ENCODE measurements at regions not wholly inside any gene's neighbourhood (a gene's known extent, or its start where the extent isn't known, plus 50 kb on each side); places are given as distances from the start of the nearest gene placed in this dataset.

DNA sequence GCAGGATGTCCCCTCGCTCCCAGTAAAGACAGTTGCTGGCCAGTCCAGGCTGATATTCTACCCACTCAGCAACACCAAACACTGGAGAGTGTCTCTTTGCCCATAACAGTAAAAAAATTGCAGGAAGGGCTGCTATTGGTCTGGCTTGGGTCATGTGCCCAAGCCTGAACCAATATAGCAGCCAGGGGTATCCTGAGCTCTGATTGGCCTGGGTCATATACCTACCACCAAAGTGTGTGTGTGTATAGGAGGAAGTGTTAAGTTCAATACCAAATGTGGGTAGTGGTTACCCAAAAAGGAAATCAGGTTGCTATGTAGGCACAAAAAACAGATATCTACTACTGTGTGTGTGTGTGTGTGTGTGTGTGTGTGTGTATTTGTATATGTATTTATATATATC is 373.2 kb downstream of the BCOR start:
- TF ChIP-seq, protein P1, sequence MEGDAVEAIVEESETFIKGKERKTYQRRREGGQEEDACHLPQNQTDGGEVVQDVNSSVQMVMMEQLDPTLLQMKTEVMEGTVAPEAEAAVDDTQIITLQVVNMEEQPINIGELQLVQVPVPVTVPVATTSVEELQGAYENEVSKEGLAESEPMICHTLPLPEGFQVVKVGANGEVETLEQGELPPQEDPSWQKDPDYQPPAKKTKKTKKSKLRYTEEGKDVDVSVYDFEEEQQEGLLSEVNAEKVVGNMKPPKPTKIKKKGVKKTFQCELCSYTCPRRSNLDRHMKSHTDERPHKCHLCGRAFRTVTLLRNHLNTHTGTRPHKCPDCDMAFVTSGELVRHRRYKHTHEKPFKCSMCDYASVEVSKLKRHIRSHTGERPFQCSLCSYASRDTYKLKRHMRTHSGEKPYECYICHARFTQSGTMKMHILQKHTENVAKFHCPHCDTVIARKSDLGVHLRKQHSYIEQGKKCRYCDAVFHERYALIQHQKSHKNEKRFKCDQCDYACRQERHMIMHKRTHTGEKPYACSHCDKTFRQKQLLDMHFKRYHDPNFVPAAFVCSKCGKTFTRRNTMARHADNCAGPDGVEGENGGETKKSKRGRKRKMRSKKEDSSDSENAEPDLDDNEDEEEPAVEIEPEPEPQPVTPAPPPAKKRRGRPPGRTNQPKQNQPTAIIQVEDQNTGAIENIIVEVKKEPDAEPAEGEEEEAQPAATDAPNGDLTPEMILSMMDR (IDR thresholded peaks at IDR 0.05; ENCODE audit: borderline replicate concordance, insufficient read depth, low read depth, low read length): no peak
- H3K4me3 ChIP-seq (ENCODE audit: low read depth, low read length): no peak overlapping the region

DNA sequence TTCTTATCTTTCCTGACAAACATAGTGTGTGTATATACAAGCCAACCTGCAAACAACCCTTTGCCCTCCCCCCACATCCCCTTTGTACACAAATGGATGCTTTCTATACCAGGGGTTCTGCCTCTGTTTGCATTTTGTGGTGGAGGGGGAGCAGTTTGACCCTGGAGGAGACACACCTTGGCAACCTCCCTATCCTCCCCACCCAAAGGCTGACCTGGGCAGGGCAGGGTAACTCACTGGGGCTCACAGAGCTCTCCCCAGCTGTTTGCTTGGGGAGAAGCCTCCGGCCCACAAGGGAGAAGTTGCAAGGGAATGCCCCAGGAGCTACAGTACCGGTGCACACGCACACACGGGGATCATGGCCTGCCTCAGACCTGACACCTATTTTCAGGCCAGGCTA is 372.6 kb downstream of the BCOR start:
- H3K4me3 ChIP-seq (ENCODE audit: low read depth, low read length): no peak overlapping the region
- TF ChIP-seq, protein P1 (IDR thresholded peaks at IDR 0.05; ENCODE audit: borderline replicate concordance, insufficient read depth, low read depth, low read length): no peak

GRCh38 chrX:39725928-39726619 is 371.7 kb downstream of the BCOR start:
- no peak overlapping the region for H3K4me3 ChIP-seq (ENCODE audit: low read depth, low read length)
- TF ChIP-seq, protein P1 (IDR thresholded peaks at IDR 0.05; ENCODE audit: borderline replicate concordance, insufficient read depth, low read depth, low read length): no peak

DNA sequence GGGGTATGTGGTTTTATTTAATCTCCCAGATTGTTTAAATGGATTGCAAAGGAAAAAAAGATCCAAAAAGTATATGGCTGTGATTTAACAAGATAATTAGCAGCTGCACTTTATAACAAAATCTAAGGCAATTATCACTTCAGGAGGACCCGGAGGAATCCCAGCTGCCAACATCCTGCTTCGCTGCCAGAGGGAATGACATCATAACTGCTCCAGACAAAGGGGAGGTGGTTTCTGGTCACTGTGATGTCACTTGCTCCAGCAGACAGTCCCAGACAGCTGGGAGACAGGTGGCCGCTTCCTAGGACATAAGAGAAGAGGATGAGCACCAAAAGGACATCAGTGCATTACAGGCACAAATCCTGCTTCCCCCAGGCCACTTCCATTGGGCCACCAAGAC is 371.0 kb downstream of the BCOR start:
- TF ChIP-seq, protein P1 (IDR thresholded peaks at IDR 0.05; ENCODE audit: borderline replicate concordance, insufficient read depth, low read depth, low read length): no peak

DNA sequence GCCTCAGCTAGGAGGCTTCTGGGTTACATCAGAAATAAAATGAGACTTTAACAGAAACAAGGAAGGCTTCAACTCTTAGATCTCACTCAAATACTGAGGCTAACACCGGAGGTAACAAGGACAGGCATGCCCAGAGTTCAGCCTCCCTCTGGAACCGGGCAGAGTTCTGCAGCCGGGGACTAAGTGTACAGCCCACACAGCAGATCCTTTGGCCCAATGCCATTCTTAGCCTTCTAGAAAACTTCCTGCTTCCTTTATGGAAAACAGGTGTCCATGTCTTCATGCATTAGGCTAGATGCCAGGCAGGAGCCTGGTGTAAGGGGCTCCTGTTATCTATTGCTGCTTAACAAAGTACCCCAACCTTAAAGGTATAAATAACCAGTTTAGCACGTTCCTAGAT is 369.7 kb downstream of the BCOR start:
- H3K4me3 ChIP-seq (ENCODE audit: low read depth, low read length): no peak overlapping the region
- TF ChIP-seq, protein P1 (IDR thresholded peaks at IDR 0.05; ENCODE audit: borderline replicate concordance, insufficient read depth, low read depth, low read length): no peak

More for the DNA sequence above, 371.0 kb downstream of the BCOR start:
- H3K4me3 ChIP-seq (ENCODE audit: low read depth, low read length): no peak overlapping the region

DNA sequence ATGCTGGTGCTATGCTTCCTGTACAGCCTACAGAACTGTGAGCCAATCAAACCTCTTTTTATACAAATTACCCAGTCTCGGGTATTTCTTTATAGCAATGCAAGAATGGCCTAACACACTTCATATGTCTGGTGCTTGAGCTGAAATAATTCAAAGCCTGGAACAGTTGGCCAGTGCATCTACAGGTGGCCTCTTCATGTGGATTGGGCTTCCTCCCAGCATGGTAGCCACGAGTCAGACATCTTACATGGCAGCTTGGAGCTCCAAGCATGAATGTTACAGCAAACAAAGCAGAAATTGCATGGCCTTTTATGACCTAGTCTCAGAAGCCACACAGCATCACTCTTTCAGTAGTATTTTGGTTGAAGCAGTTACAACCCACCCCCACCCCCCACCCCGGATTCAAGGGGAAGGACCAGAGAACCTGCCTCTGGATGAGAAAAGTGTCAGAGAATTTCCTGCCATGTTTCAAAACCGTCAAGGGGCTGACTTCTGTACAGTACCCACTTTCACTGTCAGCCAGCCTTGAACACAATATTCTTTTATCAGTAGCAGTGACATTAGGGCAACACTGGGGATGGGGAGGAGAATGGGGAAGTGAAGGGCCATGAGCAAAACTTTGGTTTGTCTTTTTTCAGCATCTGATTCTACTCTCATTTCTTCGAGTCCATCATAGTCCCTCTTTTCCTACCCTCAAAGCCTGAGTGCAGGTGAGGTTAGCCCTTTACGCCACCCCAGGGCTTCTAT is 368.7 kb downstream of the BCOR start:
- TF ChIP-seq, protein P1 (IDR thresholded peaks at IDR 0.05; ENCODE audit: borderline replicate concordance, insufficient read depth, low read depth, low read length): no peak
- H3K4me3 ChIP-seq (ENCODE audit: low read depth, low read length): no peak overlapping the region

All from GM12875 (cell line).